ENCODE measurements at regions not wholly inside any gene's neighbourhood (a gene's known extent, or its start where the extent isn't known, plus 50 kb on each side); places are given as distances from the start of the nearest gene placed in this dataset.

DNA sequence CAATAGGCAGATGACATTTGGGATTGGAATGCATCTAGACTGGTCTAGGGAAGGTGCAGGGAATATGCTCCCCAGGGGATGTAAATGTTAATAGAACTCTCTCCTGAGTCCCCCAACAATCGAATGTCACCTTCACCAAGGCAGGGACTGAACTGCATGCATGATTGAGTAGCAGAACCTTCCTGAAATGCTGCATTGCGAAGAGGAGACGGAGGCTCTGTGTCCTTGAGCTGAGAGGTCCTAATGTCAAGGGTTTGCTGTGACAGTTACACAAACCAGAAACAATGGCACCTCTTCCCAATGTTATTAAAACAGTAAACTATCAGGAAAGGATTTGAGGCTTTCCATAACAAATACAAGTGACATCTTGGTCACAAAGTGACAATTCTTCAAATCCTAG, 117.5 kb upstream of the SFSWAP start:
- TF ChIP-seq, protein P1, sequence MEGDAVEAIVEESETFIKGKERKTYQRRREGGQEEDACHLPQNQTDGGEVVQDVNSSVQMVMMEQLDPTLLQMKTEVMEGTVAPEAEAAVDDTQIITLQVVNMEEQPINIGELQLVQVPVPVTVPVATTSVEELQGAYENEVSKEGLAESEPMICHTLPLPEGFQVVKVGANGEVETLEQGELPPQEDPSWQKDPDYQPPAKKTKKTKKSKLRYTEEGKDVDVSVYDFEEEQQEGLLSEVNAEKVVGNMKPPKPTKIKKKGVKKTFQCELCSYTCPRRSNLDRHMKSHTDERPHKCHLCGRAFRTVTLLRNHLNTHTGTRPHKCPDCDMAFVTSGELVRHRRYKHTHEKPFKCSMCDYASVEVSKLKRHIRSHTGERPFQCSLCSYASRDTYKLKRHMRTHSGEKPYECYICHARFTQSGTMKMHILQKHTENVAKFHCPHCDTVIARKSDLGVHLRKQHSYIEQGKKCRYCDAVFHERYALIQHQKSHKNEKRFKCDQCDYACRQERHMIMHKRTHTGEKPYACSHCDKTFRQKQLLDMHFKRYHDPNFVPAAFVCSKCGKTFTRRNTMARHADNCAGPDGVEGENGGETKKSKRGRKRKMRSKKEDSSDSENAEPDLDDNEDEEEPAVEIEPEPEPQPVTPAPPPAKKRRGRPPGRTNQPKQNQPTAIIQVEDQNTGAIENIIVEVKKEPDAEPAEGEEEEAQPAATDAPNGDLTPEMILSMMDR (IDR thresholded peaks at IDR 0.05): no peak
- TF ChIP-seq POLR2A (IDR thresholded peaks at IDR 0.05): no peak

Measured in adrenal gland (tissue), 5 donors.